ENCODE measurements at regions not wholly inside any gene's neighbourhood (a gene's known extent, or its start where the extent isn't known, plus 50 kb on each side); places are given as distances from the start of the nearest gene placed in this dataset.

DNA sequence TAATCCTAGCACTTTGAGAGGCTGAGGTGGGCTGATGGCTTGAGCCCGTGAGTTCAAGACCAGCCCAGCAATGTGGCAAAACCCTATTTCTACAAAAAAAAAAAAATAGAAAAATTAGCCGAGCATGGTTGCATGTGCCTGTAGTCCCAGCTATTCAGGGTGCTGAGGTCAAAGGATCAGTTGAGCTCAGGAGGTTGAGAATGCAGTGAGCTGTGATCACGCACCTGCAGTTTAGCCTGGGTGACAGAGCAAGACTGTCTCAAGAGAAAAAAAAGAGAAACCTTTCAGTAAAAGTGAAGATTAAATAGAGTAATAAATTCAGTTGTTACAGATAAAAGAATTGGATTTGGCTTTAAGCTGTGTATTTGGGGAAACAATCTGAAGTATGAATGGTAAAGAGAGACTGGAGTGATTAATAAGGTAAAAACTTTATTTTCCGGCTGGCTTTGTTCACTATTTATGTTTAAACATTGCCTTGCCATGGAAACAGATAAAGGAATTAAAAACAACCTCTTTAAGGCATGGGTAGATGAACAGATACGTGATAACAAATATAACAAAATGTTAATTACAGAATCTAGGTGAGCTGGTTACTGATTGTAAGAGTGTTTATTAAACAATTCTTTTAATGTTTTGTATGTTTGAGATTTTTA is 56.0 kb upstream of the PCAT7 start:
- TF ChIP-seq, protein P1, sequence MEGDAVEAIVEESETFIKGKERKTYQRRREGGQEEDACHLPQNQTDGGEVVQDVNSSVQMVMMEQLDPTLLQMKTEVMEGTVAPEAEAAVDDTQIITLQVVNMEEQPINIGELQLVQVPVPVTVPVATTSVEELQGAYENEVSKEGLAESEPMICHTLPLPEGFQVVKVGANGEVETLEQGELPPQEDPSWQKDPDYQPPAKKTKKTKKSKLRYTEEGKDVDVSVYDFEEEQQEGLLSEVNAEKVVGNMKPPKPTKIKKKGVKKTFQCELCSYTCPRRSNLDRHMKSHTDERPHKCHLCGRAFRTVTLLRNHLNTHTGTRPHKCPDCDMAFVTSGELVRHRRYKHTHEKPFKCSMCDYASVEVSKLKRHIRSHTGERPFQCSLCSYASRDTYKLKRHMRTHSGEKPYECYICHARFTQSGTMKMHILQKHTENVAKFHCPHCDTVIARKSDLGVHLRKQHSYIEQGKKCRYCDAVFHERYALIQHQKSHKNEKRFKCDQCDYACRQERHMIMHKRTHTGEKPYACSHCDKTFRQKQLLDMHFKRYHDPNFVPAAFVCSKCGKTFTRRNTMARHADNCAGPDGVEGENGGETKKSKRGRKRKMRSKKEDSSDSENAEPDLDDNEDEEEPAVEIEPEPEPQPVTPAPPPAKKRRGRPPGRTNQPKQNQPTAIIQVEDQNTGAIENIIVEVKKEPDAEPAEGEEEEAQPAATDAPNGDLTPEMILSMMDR (IDR thresholded peaks at IDR 0.05), result no peak
- TF ChIP-seq POLR2A (IDR thresholded peaks at IDR 0.05), result no peak

All from sigmoid colon (tissue), 3 donors.